ENCODE measurements at regions not wholly inside any gene's neighbourhood (a gene's known extent, or its start where the extent isn't known, plus 50 kb on each side); places are given as distances from the start of the nearest gene placed in this dataset.
"Not testable (repeated sequence)": the region's sequence is repeated elsewhere in the genome, so short reads cannot be mapped to it uniquely, and the experiment has no call there.

GRCh38 chr2:84301717-84302116, 157.4 kb downstream of the SUCLG1 start:
- Mint-ChIP-seq H3K9me3 (peaks cover 7 to 13% of the 10 kb centered on the region in 2 donors), H3K27me3 (peaks cover 4 to 5% of the 10 kb centered on the region in 2 donors), H3K4me3 (no peak overlapping the region), H3K27ac (no peak overlapping the region), H3K36me3 (no peaks in the 10 kb centered on the region), H3K4me1 (no peaks in the 10 kb centered on the region)
- ATAC-seq (replicated peaks) (no peak), DNase-seq (no peak)

- no peak overlapping the region for H3K4me3 Mint-ChIP-seq
- H3K9me3 Mint-ChIP-seq = peaks cover 4 to 5% of the 10 kb centered on the region in 2 donors
- peaks cover 4 to 5% of the 10 kb centered on the region in 2 donors for H3K27me3 Mint-ChIP-seq
- no peak for ATAC-seq (replicated peaks)
- DNase-seq = no peak
- no peak overlapping the region for H3K27ac Mint-ChIP-seq
- H3K4me1 Mint-ChIP-seq = no peaks in the 10 kb centered on the region
- H3K36me3 Mint-ChIP-seq = no peaks in the 10 kb centered on the region
Measured at GRCh38 chr2:84300696-84301029, 158.4 kb downstream of the SUCLG1 start.

- DNase-seq; H3K27me3 Mint-ChIP-seq; H3K4me1 Mint-ChIP-seq; H3K9me3 Mint-ChIP-seq; ATAC-seq (replicated peaks); H3K4me3 Mint-ChIP-seq; H3K36me3 Mint-ChIP-seq; H3K27ac Mint-ChIP-seq: not testable (repeated sequence)
Measured at GRCh38 chr2:84300001-84300695, 158.9 kb downstream of the SUCLG1 start.

- ATAC-seq (replicated peaks) (no peak), DNase-seq (no peak)
- Mint-ChIP-seq H3K4me1 (no peaks in the 10 kb centered on the region), H3K27me3 (peaks cover 4 to 5% of the 10 kb centered on the region in 2 donors), H3K9me3 (no peaks in the 10 kb centered on the region), H3K4me3 (no peak overlapping the region), H3K27ac (no peak overlapping the region), H3K36me3 (no peaks in the 10 kb centered on the region)
Measured at GRCh38 chr2:84299211-84299775, 159.8 kb downstream of the SUCLG1 start.

GRCh38 chr2:84297155-84297554, 161.9 kb downstream of the SUCLG1 start:
- no peaks in the 10 kb centered on the region for H3K36me3 Mint-ChIP-seq

GRCh38 chr2:84293791-84294380, 165.2 kb downstream of the SUCLG1 start:
- Mint-ChIP-seq H3K4me1 (no peaks in the 10 kb centered on the region), H3K4me3 (no peak overlapping the region), H3K27ac (no peak overlapping the region), H3K9me3 (no peaks in the 10 kb centered on the region), H3K27me3 (no peaks in the 10 kb centered on the region), H3K36me3 (no peaks in the 10 kb centered on the region)
- no peak for ATAC-seq (replicated peaks)
- no peak for DNase-seq

More at GRCh38 chr2:84297155-84297554, 161.9 kb downstream of the SUCLG1 start:
- ATAC-seq (replicated peaks) = no peak
- Mint-ChIP-seq H3K4me3 (no peak overlapping the region), H3K9me3 (no peaks in the 10 kb centered on the region), H3K27me3 (peaks cover 0 to 4% of the 10 kb centered on the region in 2 donors), H3K27ac (no peak overlapping the region), H3K4me1 (no peaks in the 10 kb centered on the region)
- no peak for DNase-seq

- no peak for ATAC-seq (replicated peaks)
- no peak for DNase-seq
- H3K4me1 Mint-ChIP-seq = no peaks in the 10 kb centered on the region
- H3K4me3 Mint-ChIP-seq = no peak overlapping the region
- H3K27ac Mint-ChIP-seq = no peak overlapping the region
- no peaks in the 10 kb centered on the region for H3K36me3 Mint-ChIP-seq
- peaks cover 2 to 3% of the 10 kb centered on the region in 2 donors for H3K27me3 Mint-ChIP-seq
- no peaks in the 10 kb centered on the region for H3K9me3 Mint-ChIP-seq
Measured at GRCh38 chr2:84292545-84292944, 166.5 kb downstream of the SUCLG1 start.

- peaks cover 4 to 10% of the 10 kb centered on the region in 2 donors for H3K27me3 Mint-ChIP-seq
- H3K36me3 Mint-ChIP-seq = no peaks in the 10 kb centered on the region
- no peaks in the 10 kb centered on the region for H3K9me3 Mint-ChIP-seq
- DNase-seq = no peak
- no peak for ATAC-seq (replicated peaks)
- H3K27ac Mint-ChIP-seq = no peak overlapping the region
- H3K4me1 Mint-ChIP-seq = no peaks in the 10 kb centered on the region
- H3K4me3 Mint-ChIP-seq = no peak overlapping the region
Measured at GRCh38 chr2:84290537-84290936, 168.5 kb downstream of the SUCLG1 start.

- peaks cover 0 to 3% of the 10 kb centered on the region in 2 donors for H3K9me3 Mint-ChIP-seq
- no peak for DNase-seq
- no peak for ATAC-seq (replicated peaks)
- peaks cover 4 to 10% of the 10 kb centered on the region in 2 donors for H3K27me3 Mint-ChIP-seq
- no peaks in the 10 kb centered on the region for H3K36me3 Mint-ChIP-seq
- no peak overlapping the region for H3K4me3 Mint-ChIP-seq
- H3K27ac Mint-ChIP-seq = no peak overlapping the region
- H3K4me1 Mint-ChIP-seq = no peaks in the 10 kb centered on the region
Measured at GRCh38 chr2:84288293-84288692, 170.8 kb downstream of the SUCLG1 start.

GRCh38 chr2:84286878-84287277, 172.2 kb downstream of the SUCLG1 start:
- no peaks in the 10 kb centered on the region for H3K36me3 Mint-ChIP-seq
- ATAC-seq (replicated peaks) = no peak

GRCh38 chr2:84285056-84285747, 173.9 kb downstream of the SUCLG1 start:
- Mint-ChIP-seq H3K36me3 (no peaks in the 10 kb centered on the region), H3K4me3 (no peak overlapping the region), H3K27ac (no peak overlapping the region), H3K27me3 (peaks cover 8 to 10% of the 10 kb centered on the region in 2 donors), H3K4me1 (no peaks in the 10 kb centered on the region), H3K9me3 (peaks cover 0 to 3% of the 10 kb centered on the region in 2 donors)
- ATAC-seq (replicated peaks) (no peak), DNase-seq (no peak)

More at GRCh38 chr2:84286878-84287277, 172.2 kb downstream of the SUCLG1 start:
- H3K27me3 Mint-ChIP-seq = peaks cover 4 to 10% of the 10 kb centered on the region in 2 donors
- peaks cover 0 to 3% of the 10 kb centered on the region in 2 donors for H3K9me3 Mint-ChIP-seq
- no peak for DNase-seq
- no peak overlapping the region for H3K4me3 Mint-ChIP-seq
- no peaks in the 10 kb centered on the region for H3K4me1 Mint-ChIP-seq
- H3K27ac Mint-ChIP-seq = no peak overlapping the region

- H3K9me3 Mint-ChIP-seq = peaks cover 0 to 3% of the 10 kb centered on the region in 2 donors
- no peaks in the 10 kb centered on the region for H3K36me3 Mint-ChIP-seq
- H3K27me3 Mint-ChIP-seq = peaks cover 9 to 20% of the 10 kb centered on the region in 2 donors
Measured at GRCh38 chr2:84283506-84283905, 175.6 kb downstream of the SUCLG1 start.

GRCh38 chr2:84281510-84281909, 177.6 kb downstream of the SUCLG1 start:
- no peaks in the 10 kb centered on the region for H3K36me3 Mint-ChIP-seq
- peaks cover 0 to 3% of the 10 kb centered on the region in 2 donors for H3K9me3 Mint-ChIP-seq
- no peak for ATAC-seq (replicated peaks)

More at GRCh38 chr2:84283506-84283905, 175.6 kb downstream of the SUCLG1 start:
- no peaks in the 10 kb centered on the region for H3K4me1 Mint-ChIP-seq
- no peak for ATAC-seq (replicated peaks)
- DNase-seq = no peak
- H3K4me3 Mint-ChIP-seq = no peak overlapping the region
- H3K27ac Mint-ChIP-seq = no peak overlapping the region

GRCh38 chr2:84280873-84281272, 178.2 kb downstream of the SUCLG1 start:
- Mint-ChIP-seq H3K9me3 (peaks cover 0 to 3% of the 10 kb centered on the region in 2 donors), H3K36me3 (no peaks in the 10 kb centered on the region), H3K4me3 (no peak overlapping the region), H3K27me3 (peaks cover 8 to 12% of the 10 kb centered on the region in 2 donors), H3K4me1 (no peaks in the 10 kb centered on the region), H3K27ac (no peak overlapping the region)
- DNase-seq (no peak), ATAC-seq (replicated peaks) (no peak)

More at GRCh38 chr2:84281510-84281909, 177.6 kb downstream of the SUCLG1 start:
- H3K4me1 Mint-ChIP-seq = no peaks in the 10 kb centered on the region
- DNase-seq = no peak
- H3K27ac Mint-ChIP-seq = no peak overlapping the region
- H3K27me3 Mint-ChIP-seq = peaks cover 8 to 15% of the 10 kb centered on the region in 2 donors
- no peak overlapping the region for H3K4me3 Mint-ChIP-seq
